Neural cell (in vitro differentiated cells): ENCODE measurements at regions not wholly inside any gene's neighbourhood (a gene's known extent, or its start where the extent isn't known, plus 50 kb on each side); places are given as distances from the start of the nearest gene placed in this dataset.
"Not testable (repeated sequence)": the region's sequence is repeated elsewhere in the genome, so short reads cannot be mapped to it uniquely, and the experiment has no call there.

Experiments
- H2AFZ ChIP-seq: fragments of 200-600, 300-800 bp; sonication (generic), shearing (Covaris generic); 2 replicates; pipeline ENCODE4 v1.6.0; 2014; ENCODE audit warnings: low read depth, mild to moderate bottlenecking, antibody characterized with exemption, low read length, moderate library complexity
- H3F3A ChIP-seq: fragments of 200-600 bp; shearing (Covaris generic); 2 replicates; pipeline ENCODE4 v1.6.1; 2016; ENCODE audit warnings: mild to moderate bottlenecking, moderate library complexity, mixed read lengths, antibody characterized with exemption, low read length; ENCODE audit not compliant: insufficient read depth, poor library complexity, severe bottlenecking
- H3K27ac ChIP-seq: fragments of 200-600, 300-800 bp; sonication (generic), shearing (Covaris generic); 2 replicates; pipeline ENCODE4 v1.5.1; 2014; ENCODE audit warnings: mild to moderate bottlenecking, low read length, moderate library complexity
- H3K27me3 ChIP-seq: fragments of 300-800, 200-600 bp; sonication (generic), shearing (Covaris generic); 2 replicates; pipeline ENCODE4 v1.6.0; 2014; ENCODE audit warnings: mild to moderate bottlenecking, low read depth, low read length, moderate library complexity; ENCODE audit not compliant: insufficient read depth
- H3K36me3 ChIP-seq: fragments of 300-800, 200-600 bp; sonication (generic), shearing (Covaris generic); 2 replicates; pipeline ENCODE4 v1.5.1; 2014; ENCODE audit warnings: mild to moderate bottlenecking, antibody characterized with exemption, low read length, moderate library complexity; ENCODE audit not compliant: insufficient read depth
- H3K4me2 ChIP-seq: fragments of 300-800, 200-600 bp; sonication (generic), shearing (Covaris generic); 2 replicates; pipeline ENCODE4 v1.6.0; 2014; ENCODE audit warnings: mild to moderate bottlenecking, low read length
- H3K4me3 ChIP-seq: fragments of 300-800, 200-600 bp; sonication (generic), shearing (Covaris generic); 2 replicates; pipeline ENCODE4 v1.5.1; 2014; ENCODE audit warnings: mild to moderate bottlenecking, low read length, moderate library complexity
- H3K79me2 ChIP-seq: fragments of 200-600 bp; shearing (Covaris generic); replicated peaks from 2 replicates; pipeline ENCODE4 v1.6.0; 2014; ENCODE audit warnings: mild to moderate bottlenecking, low read length, moderate library complexity; ENCODE audit not compliant: insufficient read depth
- H3K9ac ChIP-seq: fragments of 300-800, 200-600 bp; sonication (generic), shearing (Covaris generic); 2 replicates; pipeline ENCODE4 v1.6.1; 2016; ENCODE audit warnings: mild to moderate bottlenecking, low read length, mixed read lengths
- H3K9me2 ChIP-seq: fragments of 200-600 bp; shearing (Covaris generic); 2 replicates; pipeline ENCODE4 v1.6.1; 2016; ENCODE audit warnings: mild to moderate bottlenecking, low read length, mixed read lengths; ENCODE audit not compliant: insufficient read depth
- H3K9me3 ChIP-seq: fragments of 200-600, 300-800 bp; sonication (generic), shearing (Covaris generic); 2 replicates; pipeline ENCODE4 v1.6.1; 2016; ENCODE audit warnings: mild to moderate bottlenecking, mixed run types, low read length, moderate library complexity, mixed read lengths
- H4K20me1 ChIP-seq: fragments of 200-600 bp; shearing (Covaris generic); 2 replicates; pipeline ENCODE4 v1.6.1; 2016; ENCODE audit warnings: mild to moderate bottlenecking, mixed run types; ENCODE audit not compliant: insufficient read depth
- CTCF ChIP-seq: fragments of 450-650 bp; IDR thresholded peaks from 2 replicates; pipeline ENCODE4 v1.5.1; 2014; ENCODE audit warnings: antibody characterized with exemption, mild to moderate bottlenecking, moderate library complexity; ENCODE audit not compliant: poor library complexity, severe bottlenecking
- EP300 ChIP-seq: fragments of 450-650 bp; conservative IDR thresholded peaks from 2 replicates; pipeline ENCODE4 v1.6.1; 2014; ENCODE audit warnings: antibody characterized with exemption, mild to moderate bottlenecking, moderate library complexity; ENCODE audit not compliant: poor library complexity, severe bottlenecking
- EZH2 ChIP-seq: fragments of 200-600, 300-800 bp; shearing (Covaris generic), sonication (generic); IDR thresholded peaks from 2 replicates; pipeline ENCODE4 v1.6.1; 2014; ENCODE audit warnings: antibody characterized with exemption, low read length, borderline replicate concordance, mild to moderate bottlenecking; ENCODE audit not compliant: insufficient read depth, poor library complexity, severe bottlenecking
- MXI1 ChIP-seq: fragments of 450-650 bp; conservative IDR thresholded peaks from 2 replicates; pipeline ENCODE4 v1.6.1; 2014; ENCODE audit warnings: antibody characterized with exemption, mild to moderate bottlenecking; ENCODE audit not compliant: poor library complexity, severe bottlenecking
- POLR2AphosphoS5 ChIP-seq: IDR thresholded peaks from 2 replicates; pipeline ENCODE4 v1.6.1; 2012
- RAD21 ChIP-seq: fragments of 450-650 bp; conservative IDR thresholded peaks from 2 replicates; pipeline ENCODE4 v1.6.1; 2014; ENCODE audit warnings: antibody characterized with exemption, mild to moderate bottlenecking, moderate library complexity
- SMC3 ChIP-seq: fragments of 450-650 bp; conservative IDR thresholded peaks from 2 replicates; pipeline ENCODE4 v1.6.1; 2014; ENCODE audit warnings: antibody characterized with exemption, mild to moderate bottlenecking, moderate library complexity; ENCODE audit not compliant: poor library complexity
- TAF1 ChIP-seq: IDR thresholded peaks from 2 replicates; pipeline ENCODE4 v1.6.1; 2012; ENCODE audit warnings: low read depth
- TF ChIP-seq, protein P1 (sequence below): IDR thresholded peaks from 2 replicates; pipeline ENCODE4 v1.6.1; 2012; ENCODE audit warnings: borderline replicate concordance

DNA sequence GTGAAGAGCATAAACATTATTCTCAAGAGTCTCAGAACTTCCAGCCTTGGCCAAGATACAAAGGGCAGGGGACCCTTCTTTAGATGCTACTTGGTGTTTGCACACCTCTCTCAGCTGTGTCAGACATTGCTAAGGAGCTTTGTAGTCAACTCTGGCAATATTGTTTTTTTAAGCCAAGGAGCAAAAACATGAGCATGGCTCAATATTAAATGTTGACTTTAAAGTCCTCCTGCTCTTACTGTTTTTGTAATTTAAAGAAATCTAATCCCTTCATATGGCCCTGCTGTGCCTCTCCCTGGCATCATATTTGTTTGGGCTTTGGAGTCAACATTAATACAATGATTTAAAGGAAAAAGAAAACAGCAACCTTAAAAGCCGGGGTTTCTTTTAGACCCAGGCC lies 67.9 kb upstream of the TMEM170B start:
- Histone ChIP-seq H3K4me3 (no peak overlapping the region), H3K9me2 (no peaks in the 10 kb centered on the region), H4K20me1 (no peaks in the 10 kb centered on the region), H3K9ac (no peak overlapping the region), H3K9me3 (no peaks in the 10 kb centered on the region), H3K36me3 (no peaks in the 10 kb centered on the region), H2AFZ (no peak overlapping the region), H3F3A (no peaks in the 10 kb centered on the region), H3K79me2 (no peaks in the 10 kb centered on the region), H3K4me2 (no peak overlapping the region), H3K27ac (no peak overlapping the region), H3K27me3 (no peaks in the 10 kb centered on the region)
- TF ChIP-seq EZH2, result no peak
- TF ChIP-seq RAD21, result no peak
- TF ChIP-seq MXI1, result no peak
- no peak for TF ChIP-seq CTCF
- no peak for TF ChIP-seq POLR2AphosphoS5
- TF ChIP-seq, protein P1, sequence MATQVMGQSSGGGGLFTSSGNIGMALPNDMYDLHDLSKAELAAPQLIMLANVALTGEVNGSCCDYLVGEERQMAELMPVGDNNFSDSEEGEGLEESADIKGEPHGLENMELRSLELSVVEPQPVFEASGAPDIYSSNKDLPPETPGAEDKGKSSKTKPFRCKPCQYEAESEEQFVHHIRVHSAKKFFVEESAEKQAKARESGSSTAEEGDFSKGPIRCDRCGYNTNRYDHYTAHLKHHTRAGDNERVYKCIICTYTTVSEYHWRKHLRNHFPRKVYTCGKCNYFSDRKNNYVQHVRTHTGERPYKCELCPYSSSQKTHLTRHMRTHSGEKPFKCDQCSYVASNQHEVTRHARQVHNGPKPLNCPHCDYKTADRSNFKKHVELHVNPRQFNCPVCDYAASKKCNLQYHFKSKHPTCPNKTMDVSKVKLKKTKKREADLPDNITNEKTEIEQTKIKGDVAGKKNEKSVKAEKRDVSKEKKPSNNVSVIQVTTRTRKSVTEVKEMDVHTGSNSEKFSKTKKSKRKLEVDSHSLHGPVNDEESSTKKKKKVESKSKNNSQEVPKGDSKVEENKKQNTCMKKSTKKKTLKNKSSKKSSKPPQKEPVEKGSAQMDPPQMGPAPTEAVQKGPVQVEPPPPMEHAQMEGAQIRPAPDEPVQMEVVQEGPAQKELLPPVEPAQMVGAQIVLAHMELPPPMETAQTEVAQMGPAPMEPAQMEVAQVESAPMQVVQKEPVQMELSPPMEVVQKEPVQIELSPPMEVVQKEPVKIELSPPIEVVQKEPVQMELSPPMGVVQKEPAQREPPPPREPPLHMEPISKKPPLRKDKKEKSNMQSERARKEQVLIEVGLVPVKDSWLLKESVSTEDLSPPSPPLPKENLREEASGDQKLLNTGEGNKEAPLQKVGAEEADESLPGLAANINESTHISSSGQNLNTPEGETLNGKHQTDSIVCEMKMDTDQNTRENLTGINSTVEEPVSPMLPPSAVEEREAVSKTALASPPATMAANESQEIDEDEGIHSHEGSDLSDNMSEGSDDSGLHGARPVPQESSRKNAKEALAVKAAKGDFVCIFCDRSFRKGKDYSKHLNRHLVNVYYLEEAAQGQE, result no peak
- no peak for TF ChIP-seq TAF1
- no peak for TF ChIP-seq SMC3
- no peak for TF ChIP-seq EP300

GRCh38 chr6:11468271-11468670 lies 69.3 kb upstream of the TMEM170B start:
- not testable (repeated sequence) for H3F3A ChIP-seq, H3K9me2 ChIP-seq, H3K9me3 ChIP-seq, H3K36me3 ChIP-seq, H3K27me3 ChIP-seq, H3K27ac ChIP-seq, H2AFZ ChIP-seq, H3K9ac ChIP-seq, H4K20me1 ChIP-seq, H3K4me2 ChIP-seq, H3K79me2 ChIP-seq, H3K4me3 ChIP-seq

- H3K4me3 ChIP-seq, result no peak overlapping the region
- H3K27me3 ChIP-seq, result no peaks in the 10 kb centered on the region
- no peak overlapping the region for H3K4me2 ChIP-seq
- no peaks in the 10 kb centered on the region for H4K20me1 ChIP-seq
- H3K9ac ChIP-seq, result no peak overlapping the region
- no peaks in the 10 kb centered on the region for H3K9me3 ChIP-seq
- no peaks in the 10 kb centered on the region for H3K36me3 ChIP-seq
- H3K79me2 ChIP-seq, result no peaks in the 10 kb centered on the region
- H3F3A ChIP-seq, result no peaks in the 10 kb centered on the region
- TF ChIP-seq MXI1 (no peak), TAF1 (no peak), POLR2AphosphoS5 (no peak), EZH2 (no peak), RAD21 (no peak), EP300 (no peak), CTCF (no peak), SMC3 (no peak)
- TF ChIP-seq, protein P1, result no peak
- H3K27ac ChIP-seq, result no peak overlapping the region
- no peaks in the 10 kb centered on the region for H3K9me2 ChIP-seq
- no peak overlapping the region for H2AFZ ChIP-seq
These were observed 70.2 kb upstream of the TMEM170B start for GRCh38 chr6:11467364-11467763.
